Gastrocnemius medialis (tissue), 4 donors: ENCODE measurements at regions not wholly inside any gene's neighbourhood (a gene's known extent, or its start where the extent isn't known, plus 50 kb on each side); places are given as distances from the start of the nearest gene placed in this dataset.

Experiments
- POLR2A ChIP-seq, 2 donors: fragments of 450-650 bp; IDR thresholded peaks; one replicate each; pipeline ENCODE4 v1.6.1; 2017; ENCODE audit warnings: antibody characterized with exemption in 2 of 2, mild to moderate bottlenecking in 2 of 2, moderate library complexity in 2 of 2
- TF ChIP-seq, protein P1 (sequence below), 5 experiments: fragments of 450-650 bp in 3 of 5; fragments of 200-600 bp in 2 of 5; sonication (generic) in 2 of 5; IDR thresholded peaks in 4 of 5; conservative IDR thresholded peaks in 1 of 5; 1 replicate in 4 of 5; 2 replicates in 1 of 5; pipeline ENCODE4 v1.5.1; 2016 to 2019; ENCODE audit warnings: antibody characterized with exemption in 5 of 5, mild to moderate bottlenecking in 3 of 5, moderate library complexity in 3 of 5

DNA sequence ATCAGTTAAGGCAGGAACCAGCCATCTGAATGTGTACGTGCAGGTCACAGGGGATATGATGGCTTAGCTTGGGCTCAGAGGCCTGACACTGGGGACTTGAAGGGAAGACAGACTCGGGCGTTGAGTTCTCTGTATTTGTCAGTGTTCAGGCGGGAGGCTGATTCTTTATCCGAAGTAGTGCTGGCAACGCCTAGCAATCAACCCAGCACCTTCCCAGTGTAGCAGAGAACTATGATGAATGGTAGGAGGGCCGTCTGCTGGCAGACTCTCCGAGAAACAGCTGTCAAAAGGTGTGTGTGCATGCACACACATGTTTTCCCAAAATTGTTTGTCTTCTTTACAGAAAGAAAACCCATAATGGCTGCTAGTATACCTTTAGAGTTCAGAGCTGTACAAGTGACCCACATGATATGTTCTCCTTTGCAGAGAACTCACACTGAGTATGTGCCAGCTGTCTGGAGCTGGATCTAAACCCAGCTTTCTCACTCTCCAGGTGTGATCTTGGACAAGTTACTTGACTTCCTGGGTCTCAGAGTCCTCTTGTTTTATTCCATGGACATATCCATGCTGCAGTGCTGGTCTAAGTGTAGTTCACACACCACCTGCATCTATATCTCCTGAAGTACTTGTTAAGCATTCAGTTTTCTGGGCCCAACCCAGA, 74.5 kb upstream of the LARS2 start:
- TF ChIP-seq POLR2A (IDR thresholded peaks at IDR 0.05) = no peak
- TF ChIP-seq, protein P1, sequence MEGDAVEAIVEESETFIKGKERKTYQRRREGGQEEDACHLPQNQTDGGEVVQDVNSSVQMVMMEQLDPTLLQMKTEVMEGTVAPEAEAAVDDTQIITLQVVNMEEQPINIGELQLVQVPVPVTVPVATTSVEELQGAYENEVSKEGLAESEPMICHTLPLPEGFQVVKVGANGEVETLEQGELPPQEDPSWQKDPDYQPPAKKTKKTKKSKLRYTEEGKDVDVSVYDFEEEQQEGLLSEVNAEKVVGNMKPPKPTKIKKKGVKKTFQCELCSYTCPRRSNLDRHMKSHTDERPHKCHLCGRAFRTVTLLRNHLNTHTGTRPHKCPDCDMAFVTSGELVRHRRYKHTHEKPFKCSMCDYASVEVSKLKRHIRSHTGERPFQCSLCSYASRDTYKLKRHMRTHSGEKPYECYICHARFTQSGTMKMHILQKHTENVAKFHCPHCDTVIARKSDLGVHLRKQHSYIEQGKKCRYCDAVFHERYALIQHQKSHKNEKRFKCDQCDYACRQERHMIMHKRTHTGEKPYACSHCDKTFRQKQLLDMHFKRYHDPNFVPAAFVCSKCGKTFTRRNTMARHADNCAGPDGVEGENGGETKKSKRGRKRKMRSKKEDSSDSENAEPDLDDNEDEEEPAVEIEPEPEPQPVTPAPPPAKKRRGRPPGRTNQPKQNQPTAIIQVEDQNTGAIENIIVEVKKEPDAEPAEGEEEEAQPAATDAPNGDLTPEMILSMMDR (IDR thresholded peaks at IDR 0.05 in 4 of 5, conservative IDR thresholded peaks at IDR 0.05 in 1 of 5) = no peak
